Adrenal gland (tissue), 9 donors: ENCODE measurements at regions not wholly inside any gene's neighbourhood (a gene's known extent, or its start where the extent isn't known, plus 50 kb on each side); places are given as distances from the start of the nearest gene placed in this dataset.

Source experiments
- DNase-seq, 7 donors: peaks; one replicate each; pipeline ENCODE4 v3.0.0-alpha.2; 2019 to 2020
- H3K27ac ChIP-seq, 5 donors: fragments of 200-600 bp; sonication (generic) in 4 of 5; 1 replicate in 3 of 5; 2 replicates in 2 of 5; pipeline versions ENCODE4 v1.5.1 to v1.8.0; 2016 to 2020; ENCODE audit warnings: mild to moderate bottlenecking in 1 of 5
- H3K27me3 ChIP-seq: fragments of 200-600 bp; 2 replicates; pipeline ENCODE4 v1.8.0; 2021
- H3K36me3 ChIP-seq, 2 donors: fragments of 200-600 bp; replicated peaks in 1 of 2; 1 replicate in 1 of 2; 2 replicates in 1 of 2; pipeline versions ENCODE4 v1.5.1 to v1.8.0; 2018 to 2022
- H3K4me1 ChIP-seq, 2 donors: fragments of 200-600 bp; replicated peaks in 1 of 2; 1 replicate in 1 of 2; 2 replicates in 1 of 2; pipeline versions ENCODE4 v1.5.1 to v1.8.0; 2018 to 2021
- H3K4me3 ChIP-seq, 4 donors: fragments of 200-600 bp; sonication (generic) in 3 of 4; one replicate each; pipeline ENCODE4 v1.5.1; 2016 to 2018
- H3K9me3 ChIP-seq, 3 donors: fragments of 200-600 bp; sonication (generic) in 1 of 3; replicated peaks in 1 of 3; 1 replicate in 2 of 3; 2 replicates in 1 of 3; pipeline versions ENCODE4 v1.5.1 to v1.8.0; 2016 to 2021
- POLR2A ChIP-seq, 2 donors: fragments of 450-650 bp; IDR thresholded peaks; one replicate each; pipeline ENCODE4 v1.6.1; 2017; ENCODE audit warnings: antibody characterized with exemption in 2 of 2, mild to moderate bottlenecking in 2 of 2, moderate library complexity in 1 of 2
- WGBS, 4 donors: extraction: QIAGEN DNeasy Blood & Tissue Kit in 2 of 4; methylation state at CpG; one replicate each; pipeline versions ENCODE4 v1.1.5 to v1.1.7; 2013 to 2017; 5-methylcytosine and 5-hydroxymethylcytosine counted together
- intact Hi-C, 2 donors: fragments of 100-400 bp; cut with DNase I; formaldehyde crosslinking; loops; one replicate each; pipeline versions ENCODE4 v1.14.1 to v1.15.0; 2022 to 2023
- TF ChIP-seq, protein P1 (sequence below), 6 experiments: fragments of 450-650 bp in 4 of 6; fragments of 200-600 bp in 2 of 6; sonication (generic) in 1 of 6; IDR thresholded peaks; 1 replicate in 5 of 6; 2 replicates in 1 of 6; pipeline versions ENCODE4 v1.5.1 to v1.8.0; 2016 to 2021; ENCODE audit warnings: antibody characterized with exemption in 6 of 6, mild to moderate bottlenecking in 2 of 6, moderate library complexity in 1 of 6
- donor health status: healthy with polysubstance abuse.
- donor health status: Bipolar disorder and iron deficiency.
- donor health status: DM: yes; HTN: yes; CAD: no.
- donor health status: DM: no; HTN: no; CAD: no.
- donor health status: DM: no; HTN: no; CAD: no.

DNA sequence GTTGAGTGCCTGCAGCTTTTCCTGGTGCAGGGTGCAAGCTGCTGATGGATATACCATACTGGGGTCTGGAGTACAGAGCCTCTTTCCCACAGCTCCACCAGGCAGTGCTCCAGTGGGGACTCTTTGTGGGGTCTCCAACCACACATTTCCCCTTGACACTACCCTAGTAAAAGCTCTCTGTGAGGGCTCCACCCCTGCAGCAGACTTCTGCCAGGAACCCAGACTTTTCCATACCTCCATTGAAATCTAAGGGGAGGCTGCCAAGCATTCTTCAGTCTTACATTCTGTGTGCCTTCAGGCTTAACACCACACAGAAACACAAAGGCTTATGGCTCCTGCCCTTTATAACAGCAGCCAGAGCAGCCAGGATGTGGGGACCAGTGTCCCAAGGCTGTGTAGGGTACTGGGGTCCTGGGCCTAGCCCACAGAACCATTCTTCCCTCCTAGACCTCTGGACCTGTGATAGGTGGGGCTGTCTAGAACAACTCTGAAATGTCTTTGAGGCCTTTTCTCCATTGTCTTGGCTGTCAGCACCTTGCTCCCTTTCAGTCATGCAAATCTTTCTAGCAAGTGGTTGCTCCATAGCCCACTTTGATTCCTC lies 65.7 kb downstream of the TBXT start:
- H3K4me3 ChIP-seq: no peak overlapping the region
- H3K4me1 ChIP-seq: no peaks in the 10 kb centered on the region
- H3K9me3 ChIP-seq: peaks cover 0 to 3% (median 0%) of the 10 kb centered on the region in 3 donors
- no peaks in the 10 kb centered on the region for H3K36me3 ChIP-seq
- H3K27me3 ChIP-seq: no peaks in the 10 kb centered on the region
- TF ChIP-seq, protein P1, sequence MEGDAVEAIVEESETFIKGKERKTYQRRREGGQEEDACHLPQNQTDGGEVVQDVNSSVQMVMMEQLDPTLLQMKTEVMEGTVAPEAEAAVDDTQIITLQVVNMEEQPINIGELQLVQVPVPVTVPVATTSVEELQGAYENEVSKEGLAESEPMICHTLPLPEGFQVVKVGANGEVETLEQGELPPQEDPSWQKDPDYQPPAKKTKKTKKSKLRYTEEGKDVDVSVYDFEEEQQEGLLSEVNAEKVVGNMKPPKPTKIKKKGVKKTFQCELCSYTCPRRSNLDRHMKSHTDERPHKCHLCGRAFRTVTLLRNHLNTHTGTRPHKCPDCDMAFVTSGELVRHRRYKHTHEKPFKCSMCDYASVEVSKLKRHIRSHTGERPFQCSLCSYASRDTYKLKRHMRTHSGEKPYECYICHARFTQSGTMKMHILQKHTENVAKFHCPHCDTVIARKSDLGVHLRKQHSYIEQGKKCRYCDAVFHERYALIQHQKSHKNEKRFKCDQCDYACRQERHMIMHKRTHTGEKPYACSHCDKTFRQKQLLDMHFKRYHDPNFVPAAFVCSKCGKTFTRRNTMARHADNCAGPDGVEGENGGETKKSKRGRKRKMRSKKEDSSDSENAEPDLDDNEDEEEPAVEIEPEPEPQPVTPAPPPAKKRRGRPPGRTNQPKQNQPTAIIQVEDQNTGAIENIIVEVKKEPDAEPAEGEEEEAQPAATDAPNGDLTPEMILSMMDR (IDR thresholded peaks at IDR 0.05): no peak
- no peak for TF ChIP-seq POLR2A (IDR thresholded peaks at IDR 0.05)
- DNase-seq: no peak
- H3K27ac ChIP-seq: no peak overlapping the region
- intact Hi-C loops: loop anchor here in 1 of 2 donors (5.0 kb wide), 1 partner anchor 215 kb away; no protein-coding TSS in a partner anchor

- H3K4me3 ChIP-seq: peak overlapping the region in 1 of 4 donors; percentile 52
- intact Hi-C loops: no loop called here
- 34 to 46% (median 38%) methylated on average over 16 to 19 of the region's 19 CpGs for WGBS, 4 donors
Measured at GRCh38 chr6:166097914-166098522, 69.6 kb downstream of the TBXT start.

DNA sequence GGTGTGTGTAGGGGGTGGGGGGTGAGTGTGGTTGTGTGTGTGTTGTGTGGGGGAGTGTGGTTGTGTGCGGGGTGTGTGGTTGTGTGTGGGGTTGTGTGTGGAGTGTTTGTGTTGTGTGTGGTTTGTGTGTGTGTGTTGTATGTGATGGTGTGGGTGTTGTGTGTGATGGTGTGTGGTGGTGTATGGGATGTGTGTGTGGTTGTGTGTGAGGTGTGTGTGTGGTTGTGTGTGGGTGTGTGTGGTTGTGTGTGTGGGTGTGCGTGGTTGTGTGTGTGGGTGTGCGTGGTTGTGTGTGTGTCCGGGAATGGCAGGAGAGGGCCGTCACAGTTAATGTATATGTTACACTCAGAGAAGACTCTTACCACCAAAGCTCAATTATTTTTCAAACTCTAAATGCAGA lies 79.8 kb downstream of the TBXT start:
- no peaks in the 10 kb centered on the region for H3K9me3 ChIP-seq
- no peak for DNase-seq
- TF ChIP-seq, protein P1 (IDR thresholded peaks at IDR 0.05): no peak
- TF ChIP-seq POLR2A (IDR thresholded peaks at IDR 0.05): no peak
- no peak overlapping the region for H3K27ac ChIP-seq
- H3K4me1 ChIP-seq: no peaks in the 10 kb centered on the region
- intact Hi-C loops: no loop called here
- no peaks in the 10 kb centered on the region for H3K27me3 ChIP-seq
- no peaks in the 10 kb centered on the region for H3K36me3 ChIP-seq
- 72 to 89% (median 83%) methylated on average over 5 of the region's 5 CpGs for WGBS, 4 donors
- no peak overlapping the region for H3K4me3 ChIP-seq

More at GRCh38 chr6:166097914-166098522, 69.6 kb downstream of the TBXT start:
- Histone ChIP-seq H3K4me1 (no peaks in the 10 kb centered on the region), H3K36me3 (no peaks in the 10 kb centered on the region), H3K9me3 (peaks cover 0 to 3% (median 0%) of the 10 kb centered on the region in 3 donors), H3K27ac (no peak overlapping the region), H3K27me3 (no peaks in the 10 kb centered on the region)
- peak; percentile 48 to 90 (median 79) for DNase-seq
- no peak for TF ChIP-seq POLR2A (IDR thresholded peaks at IDR 0.05)
- TF ChIP-seq, protein P1 (IDR thresholded peaks at IDR 0.05): peak; percentile 67 to 91 (median 84)

DNA sequence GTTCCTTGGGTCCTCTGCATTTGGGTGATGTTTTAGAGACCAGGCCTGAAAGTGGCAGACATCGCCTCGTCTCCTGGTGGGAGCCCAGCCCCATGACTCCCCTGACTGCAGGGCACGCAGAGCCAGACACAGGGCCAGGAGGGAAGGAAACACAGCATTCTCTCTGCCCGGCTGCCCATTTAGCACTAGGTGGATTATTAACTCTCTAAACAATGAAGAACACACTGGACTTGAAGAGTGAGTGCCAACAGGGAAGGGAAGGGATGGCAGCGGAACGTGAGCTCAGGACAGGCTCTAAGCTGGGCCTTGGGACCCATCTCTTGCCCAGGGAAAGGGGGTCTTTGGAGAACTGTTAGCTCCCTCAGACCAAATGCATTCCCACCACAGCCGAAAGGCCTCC lies 80.4 kb downstream of the TBXT start:
- no peaks in the 10 kb centered on the region for H3K36me3 ChIP-seq
- H3K27ac ChIP-seq: no peak overlapping the region
- no peaks in the 10 kb centered on the region for H3K4me1 ChIP-seq
- H3K9me3 ChIP-seq: no peaks in the 10 kb centered on the region
- DNase-seq: no peak
- no peak overlapping the region for H3K4me3 ChIP-seq
- TF ChIP-seq POLR2A (IDR thresholded peaks at IDR 0.05): no peak
- TF ChIP-seq, protein P1 (IDR thresholded peaks at IDR 0.05): no peak
- 88 to 95% (median 94%) methylated on average over 6 to 7 of the region's 7 CpGs for WGBS, 4 donors
- no peaks in the 10 kb centered on the region for H3K27me3 ChIP-seq
- intact Hi-C loops: no loop called here
